Astrocyte of the spinal cord (primary cell): ENCODE measurements at regions not wholly inside any gene's neighbourhood (a gene's known extent, or its start where the extent isn't known, plus 50 kb on each side); places are given as distances from the start of the nearest gene placed in this dataset.

Experiments
- DNase-seq: peaks from one replicate; pipeline ENCODE4 v3.0.0; 2011; ENCODE audit warnings: low read depth, low spot score
- H3K4me3 ChIP-seq: 2 replicates; pipeline ENCODE4 v1.5.1; 2011; ENCODE audit warnings: low read depth, mild to moderate bottlenecking, low read length, moderate library complexity
- CTCF ChIP-seq: IDR thresholded peaks from 2 replicates; pipeline ENCODE4 v1.5.1; 2012; ENCODE audit warnings: low read depth, mild to moderate bottlenecking, low read length, inconsistent platforms
- in situ Hi-C: cut with HindIII; loops from 2 replicates; pipeline ENCODE4 v1.10.0; 2017; ENCODE audit warnings: low sequenced_read_pairs

GRCh38 chr1:98459486-98459870 lies 202.0 kb upstream of the SNX7 start:
- H3K4me3 ChIP-seq: no peak overlapping the region
- DNase-seq: no peak
- TF ChIP-seq CTCF: no peak
- in situ Hi-C loops: no loop called here

GRCh38 chr1:98458511-98459485 lies 202.7 kb upstream of the SNX7 start:
- no peak for TF ChIP-seq CTCF
- no peak for DNase-seq
- no peak overlapping the region for H3K4me3 ChIP-seq
- in situ Hi-C loops: no loop called here

- no peak overlapping the region for H3K4me3 ChIP-seq
- in situ Hi-C loops: no loop called here
- TF ChIP-seq CTCF: no peak
- DNase-seq: no peak
Measured at GRCh38 chr1:98457248-98457647, 204.3 kb upstream of the SNX7 start.

- DNase-seq: no peak
- in situ Hi-C loops: no loop called here
- no peak overlapping the region for H3K4me3 ChIP-seq
- no peak for TF ChIP-seq CTCF
Measured at GRCh38 chr1:98454666-98455065, 206.9 kb upstream of the SNX7 start.

- in situ Hi-C loops: no loop called here
- no peak for TF ChIP-seq CTCF
- DNase-seq: no peak
- H3K4me3 ChIP-seq: no peak overlapping the region
Measured at GRCh38 chr1:98453066-98453465, 208.5 kb upstream of the SNX7 start.

- DNase-seq: no peak
- in situ Hi-C loops: no loop called here
- TF ChIP-seq CTCF: no peak
- H3K4me3 ChIP-seq: no peak overlapping the region
Measured at GRCh38 chr1:98452162-98452561, 209.4 kb upstream of the SNX7 start.
